ENCODE measurements at regions not wholly inside any gene's neighbourhood (a gene's known extent, or its start where the extent isn't known, plus 50 kb on each side); places are given as distances from the start of the nearest gene placed in this dataset.

GRCh38 chr11:114827736-114828135 lies 149.4 kb downstream of the NXPE2 start:
- Histone ChIP-seq H3K4me3 (ENCODE audit: low read depth, low read length) (no peak overlapping the region), H3K27ac (no peak overlapping the region), H3K27me3 (replicated peaks) (no peaks in the 10 kb centered on the region), H3K36me3 (replicated peaks) (no peaks in the 10 kb centered on the region)
- no peak for TF ChIP-seq CTCF (IDR thresholded peaks at IDR 0.05; ENCODE audit: low read depth, low read length, missing control alignments)
- in situ Hi-C loops (cut with HindIII; ENCODE audit: low pct_ligation_motif_present, low sequenced_read_pairs), result no loop called here
- DNase-seq, result no peak

DNA sequence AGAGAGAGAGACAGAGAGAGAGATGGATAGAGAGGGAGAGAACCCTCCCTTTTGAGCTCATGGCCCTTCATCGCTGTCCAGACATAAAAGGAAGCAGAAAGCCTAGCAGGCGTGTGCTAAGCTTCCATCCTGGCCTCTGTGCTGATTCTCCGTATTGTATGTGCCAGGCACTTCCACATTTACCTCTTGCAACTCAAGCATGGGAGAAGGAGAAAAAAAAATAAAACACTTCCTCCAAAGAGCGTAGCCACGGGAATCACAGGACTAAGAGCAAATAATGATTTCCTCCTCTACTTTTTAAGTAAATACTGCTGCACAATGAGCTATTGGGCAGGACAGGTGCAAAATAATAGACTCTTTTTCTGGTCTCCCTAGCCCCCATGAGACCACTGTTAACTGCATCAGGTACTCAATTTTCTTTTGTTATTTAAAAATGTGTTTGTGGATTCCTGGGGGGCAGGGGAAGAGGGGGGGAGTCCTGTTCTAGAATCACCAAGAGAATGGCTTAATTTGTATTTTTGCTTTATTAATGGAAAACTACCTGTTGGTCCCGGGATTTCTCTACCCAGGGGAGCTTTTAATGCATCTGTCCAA lies 154.3 kb downstream of the NXPE2 start:
- TF ChIP-seq CTCF (IDR thresholded peaks at IDR 0.05; ENCODE audit: low read depth, low read length, missing control alignments), result no peak
- in situ Hi-C loops (cut with HindIII; ENCODE audit: low pct_ligation_motif_present, low sequenced_read_pairs), result no loop called here
- no peak overlapping the region for H3K4me3 ChIP-seq (ENCODE audit: low read depth, low read length)
- no peaks in the 10 kb centered on the region for H3K27me3 ChIP-seq (replicated peaks)
- H3K27ac ChIP-seq, result no peak overlapping the region
- DNase-seq, result no peak
- H3K36me3 ChIP-seq (replicated peaks), result no peaks in the 10 kb centered on the region

GRCh38 chr11:114836161-114836560 lies 157.8 kb downstream of the NXPE2 start:
- TF ChIP-seq CTCF (IDR thresholded peaks at IDR 0.05; ENCODE audit: low read depth, low read length, missing control alignments), result no peak
- no peak for DNase-seq
- in situ Hi-C loops (cut with HindIII; ENCODE audit: low pct_ligation_motif_present, low sequenced_read_pairs), result no loop called here
- Histone ChIP-seq H3K27me3 (replicated peaks) (no peaks in the 10 kb centered on the region), H3K4me3 (ENCODE audit: low read depth, low read length) (no peak overlapping the region), H3K36me3 (replicated peaks) (no peaks in the 10 kb centered on the region), H3K27ac (no peak overlapping the region)

GRCh38 chr11:114844896-114845295 lies 166.6 kb downstream of the NXPE2 start:
- Histone ChIP-seq H3K36me3 (replicated peaks) (no peaks in the 10 kb centered on the region), H3K27ac (no peak overlapping the region), H3K27me3 (replicated peaks) (no peaks in the 10 kb centered on the region), H3K4me3 (ENCODE audit: low read depth, low read length) (no peak overlapping the region)
- in situ Hi-C loops (cut with HindIII; ENCODE audit: low pct_ligation_motif_present, low sequenced_read_pairs), result no loop called here
- no peak for DNase-seq
- no peak for TF ChIP-seq CTCF (IDR thresholded peaks at IDR 0.05; ENCODE audit: low read depth, low read length, missing control alignments)

DNA sequence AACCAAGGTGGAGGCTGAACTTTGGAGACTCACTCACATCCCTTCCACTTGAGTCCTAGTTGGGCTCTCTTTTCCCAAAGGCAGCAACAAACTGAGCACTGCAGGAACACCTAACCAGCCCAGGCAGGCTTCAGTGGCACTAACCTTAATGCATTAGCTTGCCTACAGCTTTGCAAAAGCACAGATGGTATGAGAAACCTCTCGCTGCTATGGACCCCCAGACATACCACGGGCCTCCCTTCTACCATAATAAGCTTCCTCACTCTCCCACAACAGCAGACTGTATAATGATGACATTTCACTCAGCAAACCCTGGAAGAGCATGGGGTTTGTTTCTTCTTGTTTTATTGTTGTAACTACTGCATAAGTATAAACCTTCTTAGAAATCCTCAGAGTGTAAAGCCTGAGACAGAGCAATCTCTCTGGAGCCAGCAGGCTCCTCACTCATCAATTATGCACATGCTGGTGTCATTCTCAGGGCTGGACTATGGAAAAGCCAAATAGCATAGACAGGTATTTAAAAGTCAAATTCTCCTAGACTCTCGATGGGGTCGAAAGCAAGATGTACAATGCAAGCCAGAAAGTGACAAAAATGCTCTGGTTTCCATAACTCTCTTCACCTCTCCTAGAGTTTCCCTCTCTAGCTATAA lies 167.6 kb downstream of the NXPE2 start:
- in situ Hi-C loops (cut with HindIII; ENCODE audit: low pct_ligation_motif_present, low sequenced_read_pairs), result no loop called here
- no peak for DNase-seq
- Histone ChIP-seq H3K27ac (no peak overlapping the region), H3K4me3 (ENCODE audit: low read depth, low read length) (no peak overlapping the region), H3K36me3 (replicated peaks) (no peaks in the 10 kb centered on the region), H3K27me3 (replicated peaks) (no peaks in the 10 kb centered on the region)
- no peak for TF ChIP-seq CTCF (IDR thresholded peaks at IDR 0.05; ENCODE audit: low read depth, low read length, missing control alignments)

DNA sequence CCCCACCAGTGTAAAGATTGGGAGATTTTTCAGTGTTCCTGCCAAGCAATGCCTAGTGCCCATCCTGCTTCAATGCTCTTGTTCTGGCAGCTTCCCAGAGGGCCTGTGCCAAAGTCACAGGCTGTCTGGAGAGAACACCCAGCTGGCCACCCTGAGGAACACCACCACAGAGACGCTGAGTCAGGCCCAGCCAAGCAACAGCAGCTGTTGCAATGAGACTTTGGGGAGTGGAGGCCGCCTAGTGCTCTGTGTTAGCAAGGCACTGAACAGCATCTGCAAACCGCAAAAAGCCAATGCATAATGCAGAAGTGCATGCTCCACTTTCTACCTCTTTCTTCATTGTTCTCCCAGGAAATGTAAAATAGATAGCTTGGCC lies 168.1 kb downstream of the NXPE2 start:
- no peaks in the 10 kb centered on the region for H3K27me3 ChIP-seq (replicated peaks)
- in situ Hi-C loops (cut with HindIII; ENCODE audit: low pct_ligation_motif_present, low sequenced_read_pairs), result no loop called here
- no peaks in the 10 kb centered on the region for H3K36me3 ChIP-seq (replicated peaks)
- TF ChIP-seq CTCF (IDR thresholded peaks at IDR 0.05; ENCODE audit: low read depth, low read length, missing control alignments), result no peak
- H3K4me3 ChIP-seq (ENCODE audit: low read depth, low read length), result no peak overlapping the region
- no peak overlapping the region for H3K27ac ChIP-seq
- DNase-seq, result no peak

Measured in brain microvascular endothelial cell (primary cell).